Loucy (cell line): ENCODE measurements at regions not wholly inside any gene's neighbourhood (a gene's known extent, or its start where the extent isn't known, plus 50 kb on each side); places are given as distances from the start of the nearest gene placed in this dataset.

Source experiments
- H2AFZ ChIP-seq: fragments of 200-600 bp; sonication (generic); 2 replicates; pipeline ENCODE4 v1.6.0; 2016; ENCODE audit warnings: antibody characterized with exemption, mild to moderate bottlenecking, low read length, moderate library complexity
- H3F3A ChIP-seq: fragments of 200-600 bp; 2 replicates; pipeline ENCODE4 v1.6.0; 2016; ENCODE audit warnings: antibody characterized with exemption, low read depth, mild to moderate bottlenecking
- H3K27me3 ChIP-seq: fragments of 200-600 bp; sonication (generic); 2 replicates; pipeline ENCODE4 v1.6.1; 2014; ENCODE audit warnings: low read length, mild to moderate bottlenecking; ENCODE audit not compliant: insufficient read depth, poor library complexity, severe bottlenecking
- H3K36me3 ChIP-seq: fragments of 200-600 bp; sonication (generic); 2 replicates; pipeline ENCODE4 v1.6.1; 2016; ENCODE audit warnings: low read length; ENCODE audit not compliant: insufficient read depth
- H3K4me1 ChIP-seq: fragments of 200-600 bp; sonication (generic); 2 replicates; pipeline ENCODE4 v1.5.1; 2014; ENCODE audit warnings: low read length, mild to moderate bottlenecking; ENCODE audit not compliant: insufficient read depth, poor library complexity, severe bottlenecking
- H3K4me2 ChIP-seq: fragments of 200-600 bp; sonication (generic); 2 replicates; pipeline ENCODE4 v1.6.0; 2014; ENCODE audit warnings: antibody characterized with exemption, low read length, low read depth, mild to moderate bottlenecking; ENCODE audit not compliant: poor library complexity, severe bottlenecking
- H3K4me3 ChIP-seq: fragments of 200-600 bp; sonication (generic); 2 replicates; pipeline ENCODE4 v1.5.1; 2014; ENCODE audit warnings: low read length, mild to moderate bottlenecking, mixed read lengths; ENCODE audit not compliant: poor library complexity, severe bottlenecking
- H3K79me2 ChIP-seq: fragments of 200-600 bp; sonication (generic); 2 replicates; pipeline ENCODE4 v1.6.1; 2014; ENCODE audit warnings: low read length; ENCODE audit not compliant: insufficient read depth
- H3K9ac ChIP-seq: fragments of 200-600 bp; sonication (generic); 2 replicates; pipeline ENCODE4 v1.6.0; 2014; ENCODE audit warnings: mild to moderate bottlenecking, low read depth, low read length, moderate library complexity; ENCODE audit not compliant: poor library complexity, severe bottlenecking
- H3K9me2 ChIP-seq: fragments of 200-600 bp; sonication (generic); replicated peaks from 2 replicates; pipeline ENCODE4 v1.6.1; 2016; ENCODE audit warnings: low read depth, low read length, mixed read lengths
- H3K9me3 ChIP-seq: fragments of 200-600 bp; sonication (generic); 2 replicates; pipeline ENCODE4 v1.6.1; 2014; ENCODE audit warnings: mild to moderate bottlenecking, antibody characterized with exemption, low read length, low read depth; ENCODE audit not compliant: insufficient read depth
- H4K20me1 ChIP-seq: fragments of 200-600 bp; sonication (generic); 2 replicates; pipeline ENCODE4 v1.6.0; 2014; ENCODE audit warnings: antibody characterized with exemption, low read length, mild to moderate bottlenecking; ENCODE audit not compliant: insufficient read depth, poor library complexity, severe bottlenecking
- CTCF ChIP-seq: fragments of 200-600 bp; sonication (generic); conservative IDR thresholded peaks from 2 replicates; pipeline ENCODE4 v1.5.1; 2014; ENCODE audit warnings: mild to moderate bottlenecking, antibody characterized with exemption, low read length
- EZH2phosphoT487 ChIP-seq: fragments of 200-600 bp; IDR thresholded peaks from 2 replicates; pipeline ENCODE4 v1.6.1; 2018; ENCODE audit warnings: antibody characterized with exemption, mild to moderate bottlenecking, moderate library complexity, borderline replicate concordance

- no peak overlapping the region for H3K9ac ChIP-seq
- H3K9me3 ChIP-seq: no peaks in the 10 kb centered on the region
- H3K9me2 ChIP-seq: no peaks in the 10 kb centered on the region
- no peak overlapping the region for H2AFZ ChIP-seq
- no peaks in the 10 kb centered on the region for H3F3A ChIP-seq
- no peak overlapping the region for H3K4me3 ChIP-seq
- no peaks in the 10 kb centered on the region for H4K20me1 ChIP-seq
- no peak for TF ChIP-seq CTCF
- no peak for TF ChIP-seq EZH2phosphoT487
- no peaks in the 10 kb centered on the region for H3K4me1 ChIP-seq
- no peaks in the 10 kb centered on the region for H3K79me2 ChIP-seq
- no peak overlapping the region for H3K4me2 ChIP-seq
- H3K36me3 ChIP-seq: no peaks in the 10 kb centered on the region
- no peaks in the 10 kb centered on the region for H3K27me3 ChIP-seq
These were observed 316.3 kb upstream of the CNR1 start for GRCh38 chr6:88482465-88482864.

GRCh38 chr6:88481519-88481918 is 315.4 kb upstream of the CNR1 start:
- Histone ChIP-seq H3K9me3 (no peaks in the 10 kb centered on the region), H3K4me2 (no peak overlapping the region), H4K20me1 (no peaks in the 10 kb centered on the region), H3K9ac (no peak overlapping the region), H3K9me2 (no peaks in the 10 kb centered on the region), H3K4me1 (no peaks in the 10 kb centered on the region), H3F3A (no peaks in the 10 kb centered on the region), H3K79me2 (no peaks in the 10 kb centered on the region), H3K27me3 (no peaks in the 10 kb centered on the region), H3K4me3 (no peak overlapping the region), H2AFZ (no peak overlapping the region), H3K36me3 (no peaks in the 10 kb centered on the region)
- TF ChIP-seq CTCF (no peak), EZH2phosphoT487 (no peak)

- no peaks in the 10 kb centered on the region for H3K9me3 ChIP-seq
- no peak overlapping the region for H3K9ac ChIP-seq
- H3K9me2 ChIP-seq: no peaks in the 10 kb centered on the region
- no peaks in the 10 kb centered on the region for H3K27me3 ChIP-seq
- H3K4me1 ChIP-seq: no peaks in the 10 kb centered on the region
- H4K20me1 ChIP-seq: no peaks in the 10 kb centered on the region
- no peaks in the 10 kb centered on the region for H3K36me3 ChIP-seq
- no peak overlapping the region for H3K4me2 ChIP-seq
- no peaks in the 10 kb centered on the region for H3F3A ChIP-seq
- H3K79me2 ChIP-seq: no peaks in the 10 kb centered on the region
- no peak overlapping the region for H3K4me3 ChIP-seq
- TF ChIP-seq EZH2phosphoT487 (no peak), CTCF (no peak)
- H2AFZ ChIP-seq: no peak overlapping the region
These were observed 314.7 kb upstream of the CNR1 start for GRCh38 chr6:88480816-88481215.
